Heart left ventricle (tissue), 16 donors: ENCODE measurements at regions not wholly inside any gene's neighbourhood (a gene's known extent, or its start where the extent isn't known, plus 50 kb on each side); places are given as distances from the start of the nearest gene placed in this dataset.
"Not testable (repeated sequence)": the region's sequence is repeated elsewhere in the genome, so short reads cannot be mapped to it uniquely, and the experiment has no call there.

ENCODE experiments used
- ATAC-seq, 4 donors: fragments of 200-7000 bp; cut with Tn5 transposase; one replicate each; pipeline ENCODE4 v1.9.1; 2020 to 2022; ENCODE audit warnings: moderate library complexity in 4 of 4, mild to moderate bottlenecking in 3 of 4, moderate number of reproducible peaks in 1 of 4
- DNase-seq, 5 donors: peaks; one replicate each; pipeline ENCODE4 v3.0.0-alpha.2; 2020
- H3K27ac ChIP-seq, 12 donors: fragments of 200-600 bp; sonication (generic) in 4 of 12; one replicate each; pipeline versions ENCODE4 v1.5.0 to v1.8.0; 2016 to 2022; ENCODE audit warnings: mild to moderate bottlenecking in 2 of 12
- H3K27me3 ChIP-seq, 9 donors: fragments of 200-600 bp; sonication (generic) in 2 of 9; one replicate each; pipeline versions ENCODE4 v1.5.1 to v1.8.0; 2016 to 2022; ENCODE audit warnings: mild to moderate bottlenecking in 3 of 9
- H3K36me3 ChIP-seq, 9 donors: fragments of 200-600 bp; sonication (generic) in 2 of 9; one replicate each; pipeline versions ENCODE4 v1.5.0 to v1.8.0; 2018 to 2022; ENCODE audit warnings: mild to moderate bottlenecking in 2 of 9
- H3K4me1 ChIP-seq, 12 donors: fragments of 200-600 bp; sonication (generic) in 4 of 12; one replicate each; pipeline versions ENCODE4 v1.5.0 to v1.8.0; 2016 to 2022; ENCODE audit warnings: mild to moderate bottlenecking in 3 of 12
- H3K4me3 ChIP-seq, 12 donors: fragments of 200-600 bp; sonication (generic) in 4 of 12; one replicate each; pipeline versions ENCODE4 v1.5.0 to v1.8.0; 2017 to 2022; ENCODE audit warnings: mild to moderate bottlenecking in 9 of 12, moderate library complexity in 4 of 12
- H3K9me3 ChIP-seq, 12 donors: fragments of 200-600 bp; sonication (generic) in 4 of 12; one replicate each; pipeline versions ENCODE4 v1.5.0 to v1.8.0; 2016 to 2022; ENCODE audit warnings: mild to moderate bottlenecking in 1 of 12
- CTCF ChIP-seq, 12 donors: fragments of 200-600 bp; sonication (generic) in 4 of 12; IDR thresholded peaks; one replicate each; pipeline versions ENCODE4 v1.5.0 to v1.8.0; 2018 to 2022; ENCODE audit warnings: antibody characterized with exemption in 12 of 12, mild to moderate bottlenecking in 5 of 12
- POLR2A ChIP-seq, 2 donors: fragments of 450-650 bp; IDR thresholded peaks; one replicate each; pipeline ENCODE4 v1.6.1; 2017; ENCODE audit warnings: antibody characterized with exemption in 2 of 2, mild to moderate bottlenecking in 2 of 2, moderate library complexity in 2 of 2
- WGBS, 4 donors: extraction: QIAGEN DNeasy Blood & Tissue Kit in 2 of 4; methylation state at CpG; one replicate each; pipeline versions ENCODE4 v1.1.5 to v1.1.7; 2013 to 2018; 5-methylcytosine and 5-hydroxymethylcytosine counted together
- intact Hi-C, 10 donors: fragments of 100-400 bp; cut with DNase I; formaldehyde crosslinking; loops; one replicate each; pipeline versions ENCODE4 v1.11.1 to v1.14.2; 2022
- donor health status: ischemic (EF 13 %, LVEDD 7.1; RV severe dilation, severe dysfunction).
- donor health status: healthy with polysubstance abuse.
- donor health status: DM: no; HTN: yes; CAD: no.
- donor health status: DM: no; HTN: no; CAD: no.
- donor health status: ischemic (EF 25% LVEDD 6.9; RV normal size, moderate dysfunction).
- donor health status: ischemic (EF 25% LVEDD 5.7; RV mildly dilated, moderate dysfunction).
- donor health status: healthy.
- donor health status: DM: yes; HTN: yes; CAD: no.
- donor health status: ischemic (EF 35%, LVEDD 5.7; RV mildly dilated, moderate dysfunction).
- donor health status: nonischemic (EF 11% LVEDD 7.7; RV severe dilation, severe dysfunction).
- donor health status: DM: yes; HTN: yes; CAD: no.
- donor health status: PGD.
- donor health status: ischemic (EF 29% LVEDD 5.4; RV normal size, mild dysfunction).
- donor health status: nonischemic (EF 23%, LVEDD 6.1; RV moderate dilation, normal function).

- intact Hi-C loops: loop anchor here (1.0 to 5.0 kb wide), 8 partner anchors 120 to 234 kb away; no protein-coding TSS in a partner anchor
- 10 to 14% (median 13%) methylated on average over 9 of the region's 9 CpGs for WGBS, 4 donors
- peak; percentile 77 to 95 (median 92) for ATAC-seq
These were observed 66.9 kb upstream of the ZNG1B start for GRCh38 chr2:113370478-113371091.

GRCh38 chr2:113370030-113370429, 67.5 kb upstream of the ZNG1B start:
- Histone ChIP-seq H3K27me3 (no peaks in the 10 kb centered on the region), H3K27ac (no peak overlapping the region), H3K9me3 (no peaks in the 10 kb centered on the region), H3K36me3 (no peaks in the 10 kb centered on the region), H3K4me3 (no peak overlapping the region), H3K4me1 (no peaks in the 10 kb centered on the region)
- no peak for DNase-seq
- intact Hi-C loops: loop anchor here (1.0 to 5.0 kb wide), 8 partner anchors 119 to 233 kb away; no protein-coding TSS in a partner anchor
- WGBS, 4 donors: 61 to 69% (median 65%) methylated on average over 5 of the region's 5 CpGs
- no peak for TF ChIP-seq CTCF (IDR thresholded peaks at IDR 0.05)
- no peak for TF ChIP-seq POLR2A (IDR thresholded peaks at IDR 0.05)
- no peak for ATAC-seq

More at GRCh38 chr2:113370478-113371091, 66.9 kb upstream of the ZNG1B start:
- TF ChIP-seq POLR2A (IDR thresholded peaks at IDR 0.05) (no peak), CTCF (IDR thresholded peaks at IDR 0.05) (peak; percentile 47 to 82 (median 71))
- Histone ChIP-seq H3K4me1 (no peaks in the 10 kb centered on the region), H3K27ac (no peak overlapping the region), H3K27me3 (no peaks in the 10 kb centered on the region), H3K4me3 (no peak overlapping the region), H3K9me3 (no peaks in the 10 kb centered on the region), H3K36me3 (no peaks in the 10 kb centered on the region)
- DNase-seq: peak in 4 of 5 donors; percentile 55 to 64 (median 58)

- not testable (repeated sequence) for H3K4me1 ChIP-seq, H3K27ac ChIP-seq, H3K4me3 ChIP-seq, H3K27me3 ChIP-seq, H3K36me3 ChIP-seq, H3K9me3 ChIP-seq, DNase-seq
- peak in 1 of 4 donors; percentile 27 for ATAC-seq
- intact Hi-C loops: loop anchor here in 5 of 10 donors (2.0 to 10.0 kb wide), 6 partner anchors 54 to 234 kb away; no protein-coding TSS in a partner anchor
These were observed 68.9 kb upstream of the ZNG1B start for GRCh38 chr2:113368581-113368980.

- not testable (repeated sequence) for H3K27ac ChIP-seq, ATAC-seq, H3K4me3 ChIP-seq, H3K9me3 ChIP-seq, H3K36me3 ChIP-seq, H3K27me3 ChIP-seq, DNase-seq, H3K4me1 ChIP-seq
- 73 to 95% (median 77%) methylated on average over 4 of the region's 4 CpGs for WGBS, 4 donors
- intact Hi-C loops: loop anchor here in 3 of 10 donors (5.0 to 10.0 kb wide), 4 partner anchors 52 to 232 kb away; no protein-coding TSS in a partner anchor
These were observed 70.7 kb upstream of the ZNG1B start for GRCh38 chr2:113366821-113367220.

GRCh38 chr2:113365791-113366190, 71.7 kb upstream of the ZNG1B start:
- not testable (repeated sequence) for H3K4me3 ChIP-seq, H3K4me1 ChIP-seq, H3K27me3 ChIP-seq, H3K36me3 ChIP-seq, DNase-seq, ATAC-seq, H3K27ac ChIP-seq, H3K9me3 ChIP-seq
- WGBS, 4 donors: 85 to 97% (median 89%) methylated on average over 2 of the region's 2 CpGs
- intact Hi-C loops: loop anchor here in 3 of 10 donors (5.0 to 10.0 kb wide), 4 partner anchors 51 to 231 kb away; no protein-coding TSS in a partner anchor

- intact Hi-C loops: loop anchor here in 3 of 10 donors (5.0 to 10.0 kb wide), 4 partner anchors 50 to 230 kb away; no protein-coding TSS in a partner anchor
- H3K27ac ChIP-seq: not testable (repeated sequence)
- ATAC-seq: peak in 2 of 4 donors; percentile 16 to 36
These were observed 72.2 kb upstream of the ZNG1B start for GRCh38 chr2:113365290-113365689.

More at GRCh38 chr2:113365290-113365689, 72.2 kb upstream of the ZNG1B start:
- not testable (repeated sequence) for H3K4me1 ChIP-seq, H3K9me3 ChIP-seq, H3K36me3 ChIP-seq, DNase-seq, H3K27me3 ChIP-seq, H3K4me3 ChIP-seq
